GM12892 (cell line): ENCODE measurements at regions not wholly inside any gene's neighbourhood (a gene's known extent, or its start where the extent isn't known, plus 50 kb on each side); places are given as distances from the start of the nearest gene placed in this dataset.
"Not testable (repeated sequence)": the region's sequence is repeated elsewhere in the genome, so short reads cannot be mapped to it uniquely, and the experiment has no call there.

ENCODE experiments used
- DNase-seq: peaks from one replicate; pipeline ENCODE4 v3.0.0; 2011; ENCODE audit not compliant: insufficient read length
- FAIRE-seq: peaks from 2 replicates; lab custom pipeline; 2011; peaks lifted over from hg19 to GRCh38; lab: Jason Lieb, UNC
- POLR2A ChIP-seq: IDR thresholded peaks from 2 replicates; pipeline ENCODE4 v1.6.1; 2011; ENCODE audit warnings: low read depth, low read length, control low read depth
- POLR2AphosphoS5 ChIP-seq: IDR thresholded peaks from 2 replicates; pipeline ENCODE4 v1.6.1; 2011; ENCODE audit warnings: low read depth, low read length, control low read depth
- TAF1 ChIP-seq: IDR thresholded peaks from 2 replicates; pipeline ENCODE4 v1.6.1; 2011; ENCODE audit warnings: low read depth, mild to moderate bottlenecking, control low read depth, low read length, borderline replicate concordance

DNA sequence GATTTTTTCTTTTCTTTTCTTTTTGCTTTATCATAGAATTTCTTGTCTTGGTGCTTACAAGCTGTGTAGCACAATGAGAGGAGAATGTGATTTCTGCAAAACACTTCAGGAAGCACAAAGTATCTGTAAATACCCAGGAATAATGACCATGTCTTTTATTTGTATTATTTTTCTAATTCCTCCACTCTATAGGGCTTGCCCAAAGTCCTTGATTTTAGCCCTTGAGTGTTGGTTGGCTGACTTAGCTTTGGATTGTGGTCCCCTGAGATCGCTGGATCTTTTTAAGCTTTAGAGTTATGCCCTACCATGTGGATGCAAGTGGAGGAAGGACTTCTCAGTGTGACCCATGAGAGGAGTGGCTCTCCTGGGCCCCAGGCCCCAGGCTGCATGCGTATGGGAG lies 52.2 kb downstream of the HOXC4 start:
- FAIRE-seq, DNase-seq: not testable (repeated sequence)

DNA sequence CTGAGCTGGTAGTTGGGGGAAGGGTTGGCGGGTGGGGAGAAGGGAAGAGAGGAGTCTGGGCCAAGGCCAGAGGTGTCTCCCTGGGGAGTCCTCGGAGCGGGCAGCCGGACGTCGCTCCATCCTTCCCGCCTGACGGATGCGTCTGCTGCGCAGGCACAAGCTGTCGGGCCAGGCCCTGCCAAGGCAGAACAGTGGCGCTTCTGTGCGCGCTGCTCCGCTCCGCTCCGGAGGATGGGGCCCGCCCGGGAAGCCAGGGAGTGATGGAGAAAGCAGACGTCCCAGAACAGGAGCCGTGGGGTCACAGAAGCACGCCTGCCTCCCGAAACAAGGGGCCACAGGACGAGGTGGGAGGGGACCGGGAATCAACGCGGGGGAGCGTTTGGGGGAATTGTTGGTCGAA lies 52.6 kb downstream of the HOXC4 start:
- not testable (repeated sequence) for FAIRE-seq, DNase-seq

DNA sequence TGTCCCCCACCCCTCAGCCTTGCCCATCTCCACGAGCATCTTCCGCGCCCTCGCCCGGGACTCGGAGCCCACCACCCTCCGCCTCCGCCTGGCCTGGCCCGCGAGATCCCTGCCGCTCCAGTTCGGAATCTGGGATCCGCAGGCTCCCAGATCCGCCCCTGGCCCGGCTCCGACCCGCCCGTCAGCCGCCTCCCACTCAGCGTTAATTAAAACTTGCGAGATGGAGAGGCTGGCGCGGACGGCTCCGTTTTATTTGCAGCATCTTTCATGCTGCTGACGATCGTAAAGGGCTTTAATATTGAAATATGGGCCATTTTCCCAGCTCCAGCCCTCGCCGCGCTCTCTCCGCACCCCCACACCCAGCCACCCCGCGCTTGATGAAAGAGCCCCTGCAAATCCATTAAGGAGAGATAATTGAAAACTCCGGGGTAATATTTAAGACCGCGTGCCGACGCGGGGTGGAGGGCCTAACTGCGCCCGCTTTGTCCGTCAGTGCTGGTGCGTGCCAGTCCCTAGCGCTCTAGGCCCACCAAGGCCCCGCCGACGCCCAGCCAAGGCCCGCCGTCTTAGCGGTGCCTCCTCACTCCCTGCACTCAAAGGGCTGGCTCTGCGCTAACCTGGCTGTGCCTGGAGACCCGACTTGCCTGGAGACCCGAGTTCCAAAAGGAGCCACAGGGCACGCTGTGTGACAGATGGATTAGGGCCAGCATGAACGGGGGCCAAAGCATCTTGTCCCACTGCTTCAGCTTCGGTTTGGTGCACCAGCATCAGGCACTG lies 53.4 kb downstream of the HOXC4 start:
- FAIRE-seq, DNase-seq: not testable (repeated sequence)

DNA sequence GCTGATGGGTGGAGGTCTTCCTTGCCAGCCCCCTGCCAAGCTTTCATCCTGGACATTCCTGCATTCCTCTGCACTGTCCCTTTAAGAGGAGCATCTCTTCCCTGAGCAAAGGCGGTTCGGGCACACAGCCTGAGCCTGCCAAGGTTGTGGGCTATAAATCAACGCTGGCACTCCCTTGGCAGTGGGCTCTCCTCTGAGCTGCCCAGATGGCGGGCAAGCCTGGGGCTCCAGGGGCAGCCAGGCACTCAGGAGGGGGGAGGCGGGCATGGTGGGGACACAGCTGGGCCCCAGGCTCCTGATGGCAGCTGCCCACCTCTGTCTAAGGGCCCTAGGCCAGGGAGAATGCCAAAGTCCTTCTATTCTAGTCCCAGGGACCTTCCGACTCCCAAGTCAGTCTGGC lies 58.7 kb downstream of the HOXC4 start:
- not testable (repeated sequence) for FAIRE-seq, DNase-seq

DNA sequence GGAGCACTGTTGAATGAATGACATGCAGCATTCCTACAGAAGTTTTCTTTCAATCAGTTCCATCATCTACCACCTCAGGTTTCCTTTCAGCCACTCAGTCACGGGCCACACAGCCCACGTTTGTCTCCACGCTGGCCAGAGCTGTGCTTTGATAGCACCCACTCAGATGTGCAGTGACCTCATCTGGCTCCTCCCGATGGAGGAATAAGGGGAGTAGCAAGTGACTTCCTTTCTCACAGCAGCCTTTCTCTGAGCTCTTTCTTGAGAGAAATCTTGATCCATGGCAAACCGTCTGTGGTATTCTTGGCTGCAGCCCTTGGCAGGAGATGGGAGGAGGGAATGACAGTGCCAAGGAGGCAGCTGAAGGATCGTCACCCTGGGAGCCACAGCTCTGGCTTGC lies 62.4 kb downstream of the HOXC4 start:
- FAIRE-seq = not testable (repeated sequence)

DNA sequence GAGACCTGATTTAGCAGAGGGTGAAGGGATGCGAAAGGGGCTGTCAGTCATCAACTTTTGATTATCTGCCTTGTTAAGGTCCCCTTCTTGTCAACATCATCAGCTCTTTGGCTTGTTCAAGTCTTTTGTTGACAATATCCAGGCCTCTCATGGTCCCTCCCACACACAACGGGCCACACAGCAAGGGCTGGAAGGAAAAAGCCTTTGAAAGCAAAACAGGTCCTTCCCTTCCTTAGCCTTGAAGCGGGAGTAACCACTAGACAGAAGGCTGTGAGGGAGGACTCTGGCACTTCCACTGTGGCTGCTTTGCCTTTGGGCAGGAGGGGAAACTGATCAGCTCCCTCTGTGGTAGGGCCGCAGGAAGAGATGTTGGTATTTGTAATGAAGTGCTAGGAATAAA lies 63.8 kb downstream of the HOXC4 start:
- not testable (repeated sequence) for DNase-seq, FAIRE-seq

More for the DNA sequence above, 62.4 kb downstream of the HOXC4 start:
- DNase-seq = not testable (repeated sequence)

DNA sequence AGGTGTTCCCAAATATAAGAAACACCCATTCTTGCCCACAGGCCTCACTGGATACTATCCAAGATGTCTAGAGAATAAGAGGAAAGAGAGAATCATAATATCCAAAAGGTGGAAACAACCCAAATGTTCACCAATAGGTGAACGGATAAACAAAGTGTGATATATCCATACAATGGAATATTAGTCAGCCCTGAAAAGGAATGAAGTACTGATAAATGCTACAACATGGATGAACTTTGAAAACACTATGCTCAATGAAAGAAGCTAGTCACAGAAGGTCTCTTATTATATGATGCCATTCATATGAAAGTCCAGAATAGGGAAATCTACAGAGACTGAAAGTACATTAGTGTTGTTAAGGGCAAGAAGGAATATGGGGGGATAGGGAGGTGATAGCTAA lies 65.4 kb downstream of the HOXC4 start:
- not testable (repeated sequence) for FAIRE-seq, DNase-seq

DNA sequence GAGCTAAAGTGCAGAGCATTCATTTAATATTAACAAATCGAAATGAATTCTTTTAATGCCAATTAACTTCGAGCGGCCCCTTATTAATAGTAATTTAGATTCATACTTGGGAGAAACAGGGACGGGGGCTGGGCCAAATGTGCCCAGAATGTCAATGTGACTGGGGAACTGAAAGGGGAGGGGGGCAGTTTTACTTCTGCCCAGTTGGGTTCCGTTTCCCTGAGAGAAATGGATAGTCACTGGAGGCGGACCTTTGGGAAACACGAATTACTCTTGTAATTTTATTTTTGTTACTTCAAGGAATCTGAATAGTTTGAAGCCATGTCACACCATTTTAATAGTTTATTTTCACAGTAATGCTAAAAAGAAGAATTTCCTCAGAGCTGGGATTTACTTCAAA lies 64.8 kb downstream of the SMUG1 start:
- DNase-seq, FAIRE-seq: not testable (repeated sequence)

DNA sequence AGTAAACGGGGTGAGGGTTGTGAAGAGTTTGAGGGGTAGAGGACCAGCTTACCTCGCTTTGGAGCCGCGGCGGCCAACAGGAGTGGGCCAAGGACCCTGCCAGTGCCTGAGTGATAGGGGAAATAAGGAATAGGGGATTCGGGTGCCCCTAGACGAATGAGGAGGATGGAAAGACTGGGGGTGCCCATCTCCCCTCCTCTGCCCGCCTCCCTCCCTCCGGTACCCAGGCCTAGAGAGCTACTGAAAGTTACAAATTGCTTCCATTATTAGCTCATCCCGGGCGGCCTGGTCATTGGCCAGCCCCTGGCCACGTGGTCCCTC lies 63.1 kb downstream of the SMUG1 start:
- not testable (repeated sequence) for DNase-seq, FAIRE-seq

DNA sequence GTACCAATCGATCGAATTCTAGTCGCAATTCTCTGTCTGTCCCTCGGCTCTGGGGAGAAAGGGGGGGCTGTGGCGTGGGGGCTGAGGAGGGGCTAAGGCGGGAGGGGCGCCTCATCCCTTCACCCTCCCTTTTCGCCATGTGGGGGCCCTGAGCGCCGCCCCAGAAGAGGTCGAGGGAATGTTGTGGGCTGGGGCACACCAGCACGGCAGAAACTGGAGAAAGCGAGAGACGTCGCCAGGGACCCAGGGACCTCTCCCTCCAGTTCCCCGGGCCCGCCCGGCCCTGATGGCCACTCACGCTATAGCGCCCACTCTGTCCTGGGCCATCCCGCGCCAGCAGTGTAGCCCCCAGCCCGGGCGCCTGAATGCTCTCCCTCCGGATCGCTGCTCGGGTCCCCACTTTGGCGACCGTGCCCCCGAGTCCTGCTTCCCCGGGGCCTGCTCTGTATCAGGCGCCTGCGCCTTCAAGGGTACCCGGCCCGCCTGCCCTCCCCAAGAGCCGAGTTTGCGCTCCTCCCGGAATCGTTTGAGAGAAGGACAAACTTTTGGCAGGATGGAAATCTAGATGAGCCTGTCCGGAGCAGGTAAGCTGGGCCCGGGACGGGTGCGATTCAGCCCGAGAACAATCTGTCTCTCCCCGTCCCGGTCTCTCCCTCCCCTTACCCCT lies 62.6 kb downstream of the SMUG1 start:
- FAIRE-seq (no peak), DNase-seq (peak; percentile 25)
- TF ChIP-seq POLR2A = no peak
- TF ChIP-seq TAF1 = no peak
- TF ChIP-seq POLR2AphosphoS5 = no peak

DNA sequence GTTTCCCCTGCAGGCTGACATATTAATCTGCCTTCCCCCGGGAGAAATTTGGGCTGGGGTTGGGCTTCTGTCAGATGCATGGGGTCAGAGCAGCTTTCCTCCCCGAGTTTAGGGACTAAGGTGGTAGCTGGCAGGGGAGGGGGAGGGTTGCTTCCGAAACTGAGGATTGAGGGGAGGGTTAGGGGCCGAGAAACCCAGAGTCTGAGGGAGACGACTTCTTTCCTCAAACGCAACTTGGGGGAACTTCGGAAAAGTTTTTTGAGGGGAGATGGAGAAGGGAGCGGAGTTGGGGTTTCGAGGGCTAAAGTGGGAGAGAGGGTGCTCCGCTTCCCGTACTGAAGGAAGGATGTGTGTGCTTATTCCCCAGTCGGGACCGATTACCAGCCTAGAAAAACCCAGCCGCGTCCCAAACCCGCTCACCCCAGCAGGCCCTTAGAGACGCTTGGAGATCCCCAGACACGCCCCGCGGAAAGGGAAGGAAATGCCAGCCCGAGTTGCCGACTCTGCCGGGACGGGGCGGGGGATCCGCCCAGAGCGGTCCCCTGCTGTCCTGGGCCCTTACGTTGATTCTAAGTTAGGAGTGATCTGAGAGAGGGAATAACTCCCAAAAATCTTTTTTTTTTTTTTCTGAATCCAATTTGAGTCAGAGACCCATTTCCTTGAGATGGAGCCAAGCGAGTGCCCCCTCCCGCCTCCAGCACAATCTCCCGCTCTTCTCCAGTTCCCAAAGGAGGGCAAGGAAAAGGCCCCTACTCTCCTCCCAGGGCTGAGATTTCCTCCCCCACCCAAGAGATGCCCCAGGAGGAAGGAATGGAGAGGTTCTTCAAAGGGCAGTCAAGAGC lies 61.9 kb downstream of the SMUG1 start:
- DNase-seq (no peak), FAIRE-seq (no peak)

DNA sequence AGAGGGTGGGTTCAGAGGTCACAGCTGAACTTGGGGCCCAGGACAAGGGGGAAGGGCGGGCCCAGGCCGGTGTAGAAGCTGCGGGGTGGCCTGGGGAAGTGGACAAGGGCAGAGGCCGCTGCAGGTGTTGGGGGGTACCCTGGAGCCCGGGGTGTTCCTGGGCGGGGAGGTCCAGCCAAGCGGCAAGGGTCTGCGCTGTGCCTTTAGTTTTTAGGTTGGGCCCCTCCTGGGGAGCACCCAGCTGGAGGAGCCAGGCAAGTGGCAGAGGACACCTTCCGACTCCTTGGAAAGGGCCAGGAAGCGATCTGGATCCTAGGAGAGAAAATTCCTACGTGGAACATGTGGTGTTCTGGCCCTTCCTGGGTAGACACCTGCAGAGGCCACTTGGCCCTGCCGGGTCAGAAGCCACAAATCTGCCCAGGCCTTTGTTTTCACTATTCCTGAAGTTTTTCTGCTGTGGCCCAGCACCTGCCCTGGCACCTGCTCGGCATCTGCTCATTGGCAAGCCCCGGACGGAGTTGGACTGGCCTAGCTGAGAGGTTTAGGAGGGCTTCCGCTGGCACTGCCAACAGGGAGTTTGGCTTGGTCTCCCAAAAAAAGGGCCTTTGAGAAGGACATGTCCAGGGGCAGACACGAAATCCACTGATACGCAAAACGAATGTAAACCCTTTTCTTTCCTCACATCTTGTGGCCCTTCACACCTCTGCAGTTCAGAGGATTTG lies 61.1 kb downstream of the SMUG1 start:
- no peak for FAIRE-seq
- DNase-seq = no peak
- TF ChIP-seq POLR2AphosphoS5 (no peak), TAF1 (no peak), POLR2A (no peak)

More for the DNA sequence above, 61.9 kb downstream of the SMUG1 start:
- TF ChIP-seq POLR2AphosphoS5 = no peak
- no peak for TF ChIP-seq POLR2A
- no peak for TF ChIP-seq TAF1

DNA sequence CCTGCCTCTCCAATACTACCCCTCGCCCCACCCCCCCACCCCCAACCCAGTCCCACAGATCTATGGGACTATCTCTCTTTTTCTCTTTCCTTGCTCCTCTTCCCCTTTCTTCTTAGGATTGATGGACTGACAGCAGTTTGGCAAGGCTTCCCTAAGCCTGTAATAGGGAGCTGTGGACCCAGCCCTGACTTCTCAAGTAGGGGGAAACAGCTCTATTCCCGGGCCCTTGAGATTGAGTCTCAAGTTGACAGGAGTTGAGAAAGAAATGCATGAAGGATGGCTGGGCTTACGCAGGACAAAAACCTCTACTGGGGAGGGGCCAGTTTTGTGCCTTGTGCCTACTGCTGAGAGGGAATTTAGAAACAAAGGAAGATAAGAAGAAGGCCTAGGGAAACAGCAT lies 60.4 kb downstream of the SMUG1 start:
- TF ChIP-seq POLR2A = no peak
- TF ChIP-seq POLR2AphosphoS5 = no peak
- no peak for TF ChIP-seq TAF1
- DNase-seq (no peak), FAIRE-seq (no peak)
